Neural crest cell (in vitro differentiated cells): ENCODE measurements at regions not wholly inside any gene's neighbourhood (a gene's known extent, or its start where the extent isn't known, plus 50 kb on each side); places are given as distances from the start of the nearest gene placed in this dataset.
"Not testable (repeated sequence)": the region's sequence is repeated elsewhere in the genome, so short reads cannot be mapped to it uniquely, and the experiment has no call there.

ENCODE experiments used
- DNase-seq: peaks from one replicate; pipeline ENCODE4 v3.0.0; 2021; ENCODE audit warnings: low read depth, mixed read lengths, low spot score
- H3K27ac Mint-ChIP-seq: one replicate; pipeline ENCODE4 v1.8.0; 2021; ENCODE audit warnings: mild to moderate bottlenecking, mixed read lengths; ENCODE audit not compliant: unreplicated experiment
- H3K27me3 Mint-ChIP-seq: 2 replicates; pipeline ENCODE4 v1.8.0; 2021; ENCODE audit warnings: low read depth, mild to moderate bottlenecking, mixed read lengths
- H3K36me3 Mint-ChIP-seq: 2 replicates; pipeline ENCODE4 v1.8.0; 2021; ENCODE audit warnings: low read depth, mild to moderate bottlenecking, mixed read lengths
- H3K4me1 Mint-ChIP-seq: 2 replicates; pipeline ENCODE4 v1.8.0; 2021; ENCODE audit warnings: mixed read lengths
- H3K4me3 Mint-ChIP-seq: one replicate; pipeline ENCODE4 v1.8.0; 2021; ENCODE audit warnings: mild to moderate bottlenecking, mixed read lengths
- H3K9me3 Mint-ChIP-seq: 2 replicates; pipeline ENCODE4 v1.8.0; 2021; ENCODE audit warnings: mixed read lengths
- TF ChIP-seq, protein P1 (sequence below): fragments of 200-600 bp; sonication (generic); conservative IDR thresholded peaks from 2 replicates; pipeline ENCODE4 v1.5.0; 2021; ENCODE audit warnings: antibody characterized with exemption, mild to moderate bottlenecking

DNA sequence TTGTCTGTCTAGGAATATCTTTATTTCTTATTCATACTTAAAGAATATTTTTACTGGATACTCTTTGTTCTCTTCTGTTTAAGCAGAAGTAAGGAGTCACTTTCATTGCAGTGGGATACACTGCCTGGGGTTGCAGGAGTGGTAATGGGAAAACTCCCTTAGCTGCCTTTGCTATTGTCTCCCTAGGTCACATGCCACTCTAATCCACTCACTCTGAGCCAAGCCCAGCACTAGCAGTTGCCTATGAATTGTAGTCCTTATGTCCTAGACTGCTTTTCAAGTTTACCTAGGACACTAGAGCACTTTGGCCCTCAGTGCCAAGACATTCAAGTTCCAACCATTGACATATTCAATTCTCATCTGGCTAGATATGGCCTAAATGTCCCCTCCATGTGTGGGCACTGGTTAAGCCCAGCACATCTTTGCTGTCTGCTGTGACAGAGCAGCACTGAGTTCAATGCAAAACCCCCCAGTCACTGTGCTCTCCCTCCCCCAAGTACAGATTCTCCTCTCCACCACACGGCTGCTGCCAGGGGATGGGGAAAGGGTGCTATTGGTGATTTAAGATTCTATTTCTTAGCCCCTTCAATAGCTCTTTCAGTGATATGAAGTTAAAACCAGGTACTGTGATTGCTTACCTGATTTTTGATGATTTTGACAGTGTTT lies 991.7 kb upstream of the KCND2 start:
- H3K27ac Mint-ChIP-seq: no peak overlapping the region
- peaks cover 4% of the 10 kb centered on the region for H3K27me3 Mint-ChIP-seq
- TF ChIP-seq, protein P1, sequence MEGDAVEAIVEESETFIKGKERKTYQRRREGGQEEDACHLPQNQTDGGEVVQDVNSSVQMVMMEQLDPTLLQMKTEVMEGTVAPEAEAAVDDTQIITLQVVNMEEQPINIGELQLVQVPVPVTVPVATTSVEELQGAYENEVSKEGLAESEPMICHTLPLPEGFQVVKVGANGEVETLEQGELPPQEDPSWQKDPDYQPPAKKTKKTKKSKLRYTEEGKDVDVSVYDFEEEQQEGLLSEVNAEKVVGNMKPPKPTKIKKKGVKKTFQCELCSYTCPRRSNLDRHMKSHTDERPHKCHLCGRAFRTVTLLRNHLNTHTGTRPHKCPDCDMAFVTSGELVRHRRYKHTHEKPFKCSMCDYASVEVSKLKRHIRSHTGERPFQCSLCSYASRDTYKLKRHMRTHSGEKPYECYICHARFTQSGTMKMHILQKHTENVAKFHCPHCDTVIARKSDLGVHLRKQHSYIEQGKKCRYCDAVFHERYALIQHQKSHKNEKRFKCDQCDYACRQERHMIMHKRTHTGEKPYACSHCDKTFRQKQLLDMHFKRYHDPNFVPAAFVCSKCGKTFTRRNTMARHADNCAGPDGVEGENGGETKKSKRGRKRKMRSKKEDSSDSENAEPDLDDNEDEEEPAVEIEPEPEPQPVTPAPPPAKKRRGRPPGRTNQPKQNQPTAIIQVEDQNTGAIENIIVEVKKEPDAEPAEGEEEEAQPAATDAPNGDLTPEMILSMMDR: no peak
- H3K4me1 Mint-ChIP-seq: no peaks in the 10 kb centered on the region
- no peak for DNase-seq
- H3K9me3 Mint-ChIP-seq: no peaks in the 10 kb centered on the region
- no peaks in the 10 kb centered on the region for H3K36me3 Mint-ChIP-seq
- H3K4me3 Mint-ChIP-seq: no peak overlapping the region

DNA sequence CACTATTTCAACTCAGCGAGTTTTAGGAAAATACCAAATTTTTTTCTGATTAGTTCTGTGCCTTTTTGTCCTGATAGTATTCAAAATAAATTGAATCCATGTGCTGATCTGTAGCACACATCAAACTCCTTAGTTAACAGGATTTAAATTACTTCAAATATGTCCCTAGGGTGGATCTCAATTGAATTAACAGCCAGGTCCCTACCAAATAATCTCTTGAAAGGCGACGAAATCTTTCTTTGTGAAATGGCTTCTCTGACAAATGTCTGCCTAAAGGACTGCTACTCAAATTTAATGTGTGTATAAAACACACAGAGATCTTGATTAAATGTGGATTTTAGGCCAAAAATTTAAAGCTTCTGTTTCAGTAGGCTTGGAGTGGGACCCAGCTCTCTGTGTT lies 989.6 kb upstream of the KCND2 start:
- TF ChIP-seq, protein P1: no peak
- no peaks in the 10 kb centered on the region for H3K27me3 Mint-ChIP-seq
- H3K9me3 Mint-ChIP-seq: no peaks in the 10 kb centered on the region
- no peak overlapping the region for H3K4me3 Mint-ChIP-seq
- no peaks in the 10 kb centered on the region for H3K4me1 Mint-ChIP-seq
- no peak overlapping the region for H3K27ac Mint-ChIP-seq
- no peak for DNase-seq
- no peaks in the 10 kb centered on the region for H3K36me3 Mint-ChIP-seq

DNA sequence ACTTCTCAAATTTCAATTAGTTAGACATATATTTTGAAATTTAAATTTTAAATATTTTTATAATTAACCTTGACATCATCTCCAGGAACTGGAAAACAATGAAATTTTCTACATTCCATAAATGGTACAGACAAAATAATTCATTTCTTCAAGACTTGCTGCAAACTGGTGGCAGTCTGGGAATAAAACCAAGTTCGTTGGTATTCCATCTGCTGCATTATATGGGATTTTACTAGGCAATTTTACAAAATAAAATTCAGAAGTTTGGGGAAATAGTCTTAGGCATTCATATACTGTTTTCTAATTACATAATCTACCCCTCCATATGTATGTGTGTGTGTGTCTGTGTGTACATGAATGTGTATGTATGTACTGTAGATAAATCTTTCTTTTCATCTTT lies 984.6 kb upstream of the KCND2 start:
- TF ChIP-seq, protein P1: no peak
- Mint-ChIP-seq H3K27me3 (no peaks in the 10 kb centered on the region), H3K27ac (no peak overlapping the region), H3K9me3 (no peaks in the 10 kb centered on the region), H3K36me3 (no peaks in the 10 kb centered on the region), H3K4me3 (no peak overlapping the region), H3K4me1 (no peaks in the 10 kb centered on the region)
- no peak for DNase-seq

DNA sequence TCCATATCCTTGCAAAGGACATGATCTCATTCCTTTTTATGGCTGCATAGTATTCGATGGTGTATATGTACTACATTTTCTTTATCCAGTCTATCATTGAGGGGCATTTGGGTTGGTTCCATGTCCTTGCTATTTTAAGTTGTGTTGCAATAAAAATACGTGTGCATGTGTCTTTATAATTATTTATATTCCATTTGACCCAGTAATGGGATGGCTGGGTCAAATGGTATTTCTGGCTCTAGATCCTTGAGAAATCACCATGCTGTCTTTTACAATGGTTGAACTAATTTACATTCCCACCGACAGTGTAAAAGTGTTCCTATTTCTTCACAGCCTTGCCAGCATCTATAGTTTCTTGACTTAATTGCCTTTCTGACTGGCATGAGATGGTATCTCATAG lies 972.6 kb upstream of the KCND2 start:
- H3K4me3 Mint-ChIP-seq, H3K4me1 Mint-ChIP-seq, H3K27me3 Mint-ChIP-seq, H3K27ac Mint-ChIP-seq, H3K36me3 Mint-ChIP-seq, DNase-seq, H3K9me3 Mint-ChIP-seq: not testable (repeated sequence)

DNA sequence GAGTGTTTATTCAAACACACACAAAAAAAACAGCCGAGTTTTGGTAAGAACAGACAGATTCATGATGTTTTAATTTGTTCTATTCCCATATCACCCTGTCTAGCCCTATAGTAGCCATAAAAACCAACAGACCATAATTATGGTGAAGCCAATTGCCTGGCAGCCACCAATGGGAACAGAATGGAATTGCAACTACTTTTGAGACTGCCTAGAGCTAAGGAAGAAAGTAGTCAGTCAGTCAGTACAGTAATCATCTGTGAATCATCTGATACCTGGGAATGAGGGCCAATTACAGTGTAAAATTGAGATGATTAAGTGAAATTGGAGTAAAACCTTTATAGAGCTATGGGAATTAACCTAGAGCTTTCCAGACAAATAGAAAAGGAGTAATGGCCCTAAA lies 952.7 kb upstream of the KCND2 start:
- TF ChIP-seq, protein P1: no peak
- DNase-seq: no peak
- peaks cover 3% of the 10 kb centered on the region for H3K27me3 Mint-ChIP-seq
- no peaks in the 10 kb centered on the region for H3K36me3 Mint-ChIP-seq
- H3K27ac Mint-ChIP-seq: peak overlapping the region; percentile 32
- H3K4me1 Mint-ChIP-seq: no peaks in the 10 kb centered on the region
- no peak overlapping the region for H3K4me3 Mint-ChIP-seq
- peaks cover 7% of the 10 kb centered on the region for H3K9me3 Mint-ChIP-seq

DNA sequence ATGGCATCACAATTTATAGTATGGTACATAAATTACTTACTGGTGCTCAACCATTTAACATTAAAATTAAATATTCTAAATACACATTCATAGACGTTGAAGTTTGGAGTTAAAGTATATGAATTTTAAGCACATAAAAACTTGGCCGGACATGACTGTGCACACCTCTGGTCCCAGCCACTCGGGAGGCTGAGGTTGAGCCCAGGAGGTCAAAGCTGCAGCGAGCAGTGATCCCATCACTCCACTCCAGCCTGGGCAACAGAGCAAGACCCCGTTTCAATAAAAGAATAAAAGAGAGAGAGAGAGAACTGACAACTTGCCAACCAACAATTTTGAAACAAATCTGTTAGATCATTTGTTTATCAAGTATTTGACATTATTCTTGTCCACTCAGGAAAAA lies 943.3 kb upstream of the KCND2 start:
- TF ChIP-seq, protein P1: no peak
- H3K27ac Mint-ChIP-seq: no peak overlapping the region
- no peaks in the 10 kb centered on the region for H3K36me3 Mint-ChIP-seq
- no peaks in the 10 kb centered on the region for H3K9me3 Mint-ChIP-seq
- H3K4me3 Mint-ChIP-seq: no peak overlapping the region
- H3K4me1 Mint-ChIP-seq: no peaks in the 10 kb centered on the region
- peaks cover 6% of the 10 kb centered on the region for H3K27me3 Mint-ChIP-seq
- DNase-seq: no peak
